ELR (cell line): ENCODE measurements at regions not wholly inside any gene's neighbourhood (a gene's known extent, or its start where the extent isn't known, plus 50 kb on each side); places are given as distances from the start of the nearest gene placed in this dataset.
"Not testable (repeated sequence)": the region's sequence is repeated elsewhere in the genome, so short reads cannot be mapped to it uniquely, and the experiment has no call there.

ENCODE experiments used
- DNase-seq: peaks from one replicate; pipeline ENCODE4 v3.0.0-alpha.2; 2015; ENCODE audit warnings: low read depth

GRCh38 chr5:118552146-118552545, 436.2 kb downstream of the DTWD2 start:
- no peak for DNase-seq

DNA sequence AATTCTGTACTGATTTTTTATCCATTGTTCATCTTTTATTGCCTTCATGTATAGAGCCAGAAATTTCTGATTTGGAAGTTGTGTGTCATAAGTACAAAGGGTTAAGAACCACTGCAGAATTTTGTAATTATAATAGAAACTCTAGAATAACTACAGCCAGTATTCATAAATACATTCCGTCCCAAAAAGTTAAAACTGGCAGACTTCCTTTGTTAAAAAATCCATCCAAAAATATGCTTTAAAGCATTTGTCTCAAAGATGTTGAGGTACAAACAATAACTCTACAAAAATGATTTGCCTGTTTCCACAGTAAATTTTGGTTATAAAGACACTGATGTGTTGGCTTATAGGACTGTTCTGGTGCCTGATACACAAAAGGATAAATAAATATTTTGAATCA, 436.6 kb downstream of the DTWD2 start:
- no peak for DNase-seq

- no peak for DNase-seq
Observed at GRCh38 chr5:118551031-118551430, 437.3 kb downstream of the DTWD2 start.

DNA sequence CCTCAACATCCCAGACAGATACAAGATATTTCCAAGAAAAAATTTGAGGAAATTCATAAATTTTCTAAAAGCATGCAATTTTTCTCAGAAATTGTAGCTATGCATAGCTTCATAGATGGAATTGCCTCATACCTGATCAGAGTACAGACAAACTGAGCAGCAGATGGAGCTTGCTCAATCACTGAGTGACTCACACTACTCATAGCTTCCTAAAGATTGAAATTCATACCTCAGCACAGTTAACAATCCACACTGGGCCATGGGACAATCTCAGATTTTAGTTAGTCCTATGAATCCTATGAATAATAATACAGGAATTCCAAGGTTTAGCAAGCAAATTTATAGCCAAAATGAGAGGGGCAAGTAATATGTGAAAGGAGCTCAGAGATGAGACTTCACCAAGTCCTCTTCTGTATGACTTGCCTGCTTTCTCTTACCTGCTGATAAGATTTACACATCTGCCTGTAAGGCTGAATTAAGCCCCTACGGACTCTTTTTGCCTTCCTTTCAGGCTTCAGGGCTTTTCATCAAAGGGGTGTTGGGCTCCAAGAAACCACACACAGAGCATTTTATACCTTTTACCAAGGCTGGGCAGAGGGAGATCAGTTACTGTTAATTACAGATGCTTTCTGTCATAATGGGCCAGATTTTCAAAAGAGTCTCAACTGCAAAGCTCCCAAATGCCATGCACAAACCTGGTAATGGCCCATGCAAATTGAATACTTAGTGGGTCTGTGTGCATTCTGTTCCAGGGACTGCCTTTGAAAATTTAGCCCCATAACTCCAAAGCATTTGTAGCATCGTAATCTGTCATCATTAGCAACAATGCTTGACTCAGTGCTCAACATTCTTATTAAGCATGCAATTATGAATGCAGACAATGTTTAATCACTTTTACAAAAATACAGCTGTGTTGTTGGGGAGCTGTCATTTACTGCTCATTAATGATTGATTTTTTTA, 439.3 kb downstream of the DTWD2 start:
- no peak for DNase-seq

DNA sequence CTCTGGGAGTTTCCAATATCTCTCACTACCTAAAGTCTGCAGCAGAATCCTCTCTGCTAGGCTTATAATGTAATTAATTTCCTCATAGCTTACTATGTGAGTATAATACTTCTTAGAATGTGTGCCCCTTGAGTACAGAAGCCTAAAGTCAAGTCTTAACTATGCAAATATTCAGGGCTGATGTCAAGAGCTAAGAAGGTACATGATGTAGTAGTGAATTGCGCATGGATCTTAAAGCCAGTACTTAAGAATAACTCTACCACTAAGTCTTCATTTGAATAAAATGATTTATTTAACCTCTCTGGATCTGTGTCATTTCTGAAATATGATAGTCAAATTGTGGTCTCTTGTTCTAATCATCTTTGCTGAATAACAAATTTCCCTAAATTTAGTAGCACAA, 442.9 kb downstream of the DTWD2 start:
- DNase-seq = no peak

GRCh38 chr5:118544887-118545449, 443.4 kb downstream of the DTWD2 start:
- no peak for DNase-seq

GRCh38 chr5:118533923-118534322, 454.4 kb downstream of the DTWD2 start:
- no peak for DNase-seq

GRCh38 chr5:118533156-118533555, 455.2 kb downstream of the DTWD2 start:
- no peak for DNase-seq

- DNase-seq = no peak
Observed at GRCh38 chr5:118531276-118531675, 457.1 kb downstream of the DTWD2 start.

- no peak for DNase-seq
Observed at GRCh38 chr5:118529361-118530144, 458.8 kb downstream of the DTWD2 start.

GRCh38 chr5:118522626-118523025, 465.7 kb downstream of the DTWD2 start:
- DNase-seq = no peak

- no peak for DNase-seq
Observed at GRCh38 chr5:118520771-118521415, 467.5 kb downstream of the DTWD2 start.

DNA sequence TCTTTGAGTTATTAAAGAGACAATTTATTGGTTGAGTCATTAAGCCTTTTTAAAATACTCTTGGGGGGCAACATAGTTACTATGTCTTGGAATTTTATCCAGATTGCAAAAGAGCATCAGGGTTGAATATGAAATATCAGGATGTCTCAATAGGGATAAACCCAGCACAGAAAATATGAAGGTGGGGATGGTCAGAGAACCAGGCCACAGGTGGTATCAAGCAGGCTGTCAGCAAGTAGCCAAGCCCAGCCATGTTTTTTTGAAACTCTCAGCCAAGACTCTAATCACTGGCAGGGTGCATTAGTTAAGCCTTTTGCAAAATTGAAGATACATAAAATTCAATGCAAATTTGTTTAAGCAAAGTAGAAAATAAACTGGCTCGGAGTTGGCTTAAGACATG, 468.9 kb downstream of the DTWD2 start:
- no peak for DNase-seq

DNA sequence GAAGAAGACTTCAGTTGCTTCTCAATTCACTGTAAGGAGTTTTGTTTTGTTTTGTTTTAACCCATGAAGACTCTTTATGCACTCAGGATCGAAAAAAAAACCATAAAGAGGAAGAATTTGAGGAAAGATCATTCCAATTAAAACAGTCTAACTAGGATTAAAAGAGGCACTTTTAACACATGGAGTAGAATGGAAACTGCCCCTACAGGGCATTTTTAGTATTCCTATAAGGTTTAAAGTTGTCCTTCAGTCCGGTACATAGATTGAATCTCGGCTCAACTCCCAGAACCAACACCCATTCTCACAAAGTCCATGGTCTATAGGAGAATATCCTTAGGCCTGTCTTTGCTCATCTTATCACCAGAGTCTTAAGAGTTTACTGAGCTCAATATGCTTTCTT, 469.6 kb downstream of the DTWD2 start:
- no peak for DNase-seq

- DNase-seq = no peak
Observed at GRCh38 chr5:118511846-118512245, 476.5 kb downstream of the DTWD2 start.

GRCh38 chr5:118506217-118506852, 482.0 kb downstream of the DTWD2 start:
- DNase-seq = no peak

- not testable (repeated sequence) for DNase-seq
Observed at GRCh38 chr5:118502232-118502631, 486.1 kb downstream of the DTWD2 start.

DNA sequence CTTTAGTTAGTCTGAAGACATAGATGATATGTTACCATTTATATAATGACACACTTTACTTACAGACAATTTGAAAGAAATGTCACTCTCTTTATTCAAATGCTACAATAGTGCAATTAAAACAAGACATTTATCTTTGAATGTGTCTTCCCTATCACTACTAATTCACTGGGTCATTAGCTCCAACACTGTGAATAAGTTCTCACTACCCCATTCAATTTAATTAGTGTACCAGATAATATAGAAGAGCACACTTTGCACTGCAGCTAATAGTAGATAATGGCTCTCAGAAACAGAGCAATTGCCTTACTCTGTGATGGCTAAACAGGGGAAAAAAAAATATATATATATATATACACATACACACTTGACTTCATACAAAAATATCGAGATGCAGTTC, 497.0 kb downstream of the DTWD2 start:
- DNase-seq = no peak

DNA sequence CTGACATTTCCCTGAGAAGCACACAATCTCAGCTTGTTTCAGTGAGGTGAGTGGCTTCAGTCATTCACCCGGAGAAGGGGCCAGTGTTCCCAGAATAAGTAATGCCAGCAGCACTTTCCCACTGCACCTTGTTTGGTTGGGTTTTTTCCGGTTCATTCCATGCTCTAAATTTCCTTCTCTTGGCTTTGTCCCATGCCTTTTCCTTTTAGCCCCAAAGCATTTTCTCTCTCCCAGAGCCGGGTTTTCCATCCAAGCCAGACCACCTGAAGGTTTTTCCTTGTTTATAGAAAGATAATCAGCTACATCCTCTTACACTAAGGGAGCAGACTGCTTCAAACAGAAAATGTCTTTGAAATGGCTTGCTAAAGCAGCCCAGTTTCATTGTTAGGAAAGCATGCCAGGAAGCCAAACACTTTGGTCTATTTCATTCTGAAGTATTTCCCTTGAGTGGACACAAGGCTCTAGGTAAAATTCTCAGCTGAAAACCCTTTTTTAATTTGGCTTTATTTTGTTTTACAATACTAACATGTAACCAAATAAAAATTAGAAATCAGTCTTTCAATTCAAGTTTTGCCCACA, 501.6 kb downstream of the DTWD2 start:
- no peak for DNase-seq

DNA sequence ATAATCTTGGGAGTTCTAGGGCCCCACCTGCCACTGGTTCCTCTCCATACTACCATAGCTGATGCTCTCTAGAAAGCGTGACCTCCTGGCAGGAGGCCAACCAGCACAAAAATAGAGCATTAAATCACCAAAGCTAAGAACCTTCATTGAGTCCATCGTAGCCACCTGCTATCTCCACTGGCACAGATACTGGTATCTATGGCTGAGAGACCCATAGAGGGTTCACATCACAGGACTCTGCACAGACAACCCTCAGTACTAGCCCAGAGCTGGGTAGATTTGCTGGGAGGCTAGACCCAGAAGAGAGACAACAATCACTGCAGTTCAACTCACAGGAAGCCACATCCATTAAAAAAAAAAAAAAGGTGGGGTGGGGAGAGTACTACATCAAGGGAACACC, 509.1 kb downstream of the DTWD2 start:
- DNase-seq = no peak

GRCh38 chr5:118478852-118479251, 509.5 kb downstream of the DTWD2 start:
- DNase-seq = no peak
